ENCODE measurements at regions not wholly inside any gene's neighbourhood (a gene's known extent, or its start where the extent isn't known, plus 50 kb on each side); places are given as distances from the start of the nearest gene placed in this dataset.

GRCh38 chr5:125408448-125409233 lies 662.2 kb upstream of the ZNF608 start:
- DNase-seq, result no peak

GRCh38 chr5:125409234-125409860 lies 662.9 kb upstream of the ZNF608 start:
- DNase-seq, result no peak

GRCh38 chr5:125409861-125410536 lies 663.6 kb upstream of the ZNF608 start:
- no peak for DNase-seq

- DNase-seq, result no peak
These were observed 664.2 kb upstream of the ZNF608 start for GRCh38 chr5:125410537-125411070.

- no peak for DNase-seq
These were observed 664.8 kb upstream of the ZNF608 start for GRCh38 chr5:125411071-125411743.

- DNase-seq, result no peak
These were observed 665.5 kb upstream of the ZNF608 start for GRCh38 chr5:125411744-125412560.

GRCh38 chr5:125412561-125413495 lies 666.4 kb upstream of the ZNF608 start:
- DNase-seq, result no peak

GRCh38 chr5:125413496-125414274 lies 667.2 kb upstream of the ZNF608 start:
- no peak for DNase-seq

GRCh38 chr5:125415126-125415525 lies 668.7 kb upstream of the ZNF608 start:
- no peak for DNase-seq

- no peak for DNase-seq
These were observed 669.6 kb upstream of the ZNF608 start for GRCh38 chr5:125416055-125416454.

GRCh38 chr5:125421006-125421405 lies 674.6 kb upstream of the ZNF608 start:
- DNase-seq, result no peak

GRCh38 chr5:125422342-125422741 lies 675.9 kb upstream of the ZNF608 start:
- DNase-seq, result no peak

- no peak for DNase-seq
These were observed 678.1 kb upstream of the ZNF608 start for GRCh38 chr5:125424402-125425141.

- no peak for DNase-seq
These were observed 683.1 kb upstream of the ZNF608 start for GRCh38 chr5:125429498-125429897.

- no peak for DNase-seq
These were observed 687.0 kb upstream of the ZNF608 start for GRCh38 chr5:125433457-125433856.

- no peak for DNase-seq
These were observed 692.8 kb upstream of the ZNF608 start for GRCh38 chr5:125439243-125439642.

- DNase-seq, result no peak
These were observed 694.5 kb upstream of the ZNF608 start for GRCh38 chr5:125440905-125441304.

GRCh38 chr5:125446986-125447385 lies 700.5 kb upstream of the ZNF608 start:
- DNase-seq, result no peak

GRCh38 chr5:125450771-125451170 lies 704.3 kb upstream of the ZNF608 start:
- no peak for DNase-seq

- no peak for DNase-seq
These were observed 705.2 kb upstream of the ZNF608 start for GRCh38 chr5:125451622-125452021.

Measured in KG1 (cell line).